Peyer's patch (tissue), 4 donors: ENCODE measurements at regions not wholly inside any gene's neighbourhood (a gene's known extent, or its start where the extent isn't known, plus 50 kb on each side); places are given as distances from the start of the nearest gene placed in this dataset.

ENCODE experiments used
- POLR2A ChIP-seq, 2 donors: fragments of 450-650 bp; IDR thresholded peaks; one replicate each; pipeline ENCODE4 v1.5.1; 2017; ENCODE audit warnings: antibody characterized with exemption in 2 of 2, mild to moderate bottlenecking in 2 of 2, moderate library complexity in 2 of 2
- TF ChIP-seq, protein P1 (sequence below), 6 experiments: fragments of 450-650 bp in 4 of 6; fragments of 200-600 bp in 2 of 6; sonication (generic) in 1 of 6; IDR thresholded peaks; one replicate each; pipeline ENCODE4 v1.5.1; 2017 to 2019; ENCODE audit warnings: antibody characterized with exemption in 6 of 6, mild to moderate bottlenecking in 3 of 6, moderate library complexity in 1 of 6

DNA sequence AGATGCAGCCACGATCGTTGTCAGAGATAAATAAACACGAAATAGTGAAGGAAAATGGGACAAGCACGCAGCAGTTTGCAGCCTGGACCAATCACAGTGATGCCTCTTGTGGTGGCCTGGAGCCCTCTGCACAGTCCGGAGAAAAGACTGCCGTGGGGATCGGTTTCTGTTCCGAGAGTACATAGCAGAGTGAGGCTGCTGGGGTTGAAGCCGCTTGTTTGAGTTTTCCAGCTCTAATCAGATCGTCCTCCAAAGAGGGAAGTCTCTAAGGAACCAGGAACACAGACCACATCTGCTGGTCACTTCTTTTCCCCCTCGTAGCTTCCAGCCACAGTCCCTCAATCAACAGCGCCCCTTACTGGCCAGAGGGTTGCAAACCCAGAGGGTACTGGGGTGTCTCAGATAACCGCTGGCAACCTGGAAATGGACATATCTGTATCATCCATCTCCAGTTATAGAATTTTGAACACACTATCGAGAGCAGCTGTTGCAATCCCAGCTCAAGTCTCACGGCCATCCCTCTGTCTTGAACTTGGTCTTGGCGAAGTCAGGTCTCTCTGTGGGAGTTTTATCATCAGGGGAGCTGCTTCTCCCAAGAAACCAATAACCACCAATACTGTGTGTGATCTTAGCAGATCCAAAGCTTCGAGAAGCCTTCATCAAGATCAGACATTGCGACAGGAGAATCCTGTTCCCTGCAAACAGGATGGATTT lies 57.4 kb downstream of the OLIG1 start:
- TF ChIP-seq, protein P1, sequence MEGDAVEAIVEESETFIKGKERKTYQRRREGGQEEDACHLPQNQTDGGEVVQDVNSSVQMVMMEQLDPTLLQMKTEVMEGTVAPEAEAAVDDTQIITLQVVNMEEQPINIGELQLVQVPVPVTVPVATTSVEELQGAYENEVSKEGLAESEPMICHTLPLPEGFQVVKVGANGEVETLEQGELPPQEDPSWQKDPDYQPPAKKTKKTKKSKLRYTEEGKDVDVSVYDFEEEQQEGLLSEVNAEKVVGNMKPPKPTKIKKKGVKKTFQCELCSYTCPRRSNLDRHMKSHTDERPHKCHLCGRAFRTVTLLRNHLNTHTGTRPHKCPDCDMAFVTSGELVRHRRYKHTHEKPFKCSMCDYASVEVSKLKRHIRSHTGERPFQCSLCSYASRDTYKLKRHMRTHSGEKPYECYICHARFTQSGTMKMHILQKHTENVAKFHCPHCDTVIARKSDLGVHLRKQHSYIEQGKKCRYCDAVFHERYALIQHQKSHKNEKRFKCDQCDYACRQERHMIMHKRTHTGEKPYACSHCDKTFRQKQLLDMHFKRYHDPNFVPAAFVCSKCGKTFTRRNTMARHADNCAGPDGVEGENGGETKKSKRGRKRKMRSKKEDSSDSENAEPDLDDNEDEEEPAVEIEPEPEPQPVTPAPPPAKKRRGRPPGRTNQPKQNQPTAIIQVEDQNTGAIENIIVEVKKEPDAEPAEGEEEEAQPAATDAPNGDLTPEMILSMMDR (IDR thresholded peaks at IDR 0.05), result peak in 5 of 6 experiments; percentile 21 to 59 (median 46)
- TF ChIP-seq POLR2A (IDR thresholded peaks at IDR 0.05), result no peak
